Sciatic nerve (tissue), 2 donors: ENCODE measurements at regions not wholly inside any gene's neighbourhood (a gene's known extent, or its start where the extent isn't known, plus 50 kb on each side); places are given as distances from the start of the nearest gene placed in this dataset.
"Not testable (repeated sequence)": the region's sequence is repeated elsewhere in the genome, so short reads cannot be mapped to it uniquely, and the experiment has no call there.

Source experiments
- ATAC-seq: fragments of 200-7000 bp; cut with Tn5 transposase; one replicate; pipeline ENCODE4 v1.9.1; 2020; ENCODE audit warnings: mild to moderate bottlenecking, moderate library complexity
- DNase-seq: peaks from one replicate; pipeline ENCODE4 v3.0.0-alpha.2; 2020; ENCODE audit warnings: low spot score
- intact Hi-C: fragments of 100-400 bp; cut with DNase I; formaldehyde crosslinking; loops from one replicate; pipeline ENCODE4 v1.14.2; 2022
- donor health status: DM: no; HTN: no; CAD: no.
- donor health status: DM: no; HTN: no; CAD: no.

- intact Hi-C loops: no loop called here
- ATAC-seq (no peak), DNase-seq (no peak)
These were observed 828.6 kb upstream of the CITED2 start for GRCh38 chr6:140202964-140203515.

GRCh38 chr6:140201787-140202458 is 827.5 kb upstream of the CITED2 start:
- intact Hi-C loops: no loop called here
- DNase-seq: no peak

DNA sequence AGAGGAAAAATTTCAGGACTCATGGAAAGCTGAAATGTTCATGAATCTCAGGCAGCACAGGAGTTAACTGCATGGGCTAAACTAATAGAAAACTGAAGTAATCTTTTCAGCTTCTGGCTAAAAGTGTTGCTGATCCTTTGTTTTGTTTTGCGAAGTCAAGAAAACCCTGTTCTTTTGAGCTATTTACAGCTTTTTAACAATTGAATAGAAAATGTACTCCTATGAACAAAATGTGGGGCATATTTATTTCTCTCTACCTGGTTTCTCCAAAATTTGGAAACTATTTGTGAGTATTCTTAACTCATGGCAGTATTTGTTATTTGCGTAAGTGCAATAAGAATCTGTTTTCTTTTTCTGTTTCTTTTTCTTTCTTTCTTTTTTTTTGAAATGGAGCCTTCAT is 818.8 kb upstream of the CITED2 start:
- intact Hi-C loops: no loop called here
- DNase-seq (no peak), ATAC-seq (no peak)

More at GRCh38 chr6:140201787-140202458, 827.5 kb upstream of the CITED2 start:
- ATAC-seq: no peak

GRCh38 chr6:140192018-140192417 is 817.6 kb upstream of the CITED2 start:
- intact Hi-C loops: no loop called here
- ATAC-seq (no peak), DNase-seq (no peak)

DNA sequence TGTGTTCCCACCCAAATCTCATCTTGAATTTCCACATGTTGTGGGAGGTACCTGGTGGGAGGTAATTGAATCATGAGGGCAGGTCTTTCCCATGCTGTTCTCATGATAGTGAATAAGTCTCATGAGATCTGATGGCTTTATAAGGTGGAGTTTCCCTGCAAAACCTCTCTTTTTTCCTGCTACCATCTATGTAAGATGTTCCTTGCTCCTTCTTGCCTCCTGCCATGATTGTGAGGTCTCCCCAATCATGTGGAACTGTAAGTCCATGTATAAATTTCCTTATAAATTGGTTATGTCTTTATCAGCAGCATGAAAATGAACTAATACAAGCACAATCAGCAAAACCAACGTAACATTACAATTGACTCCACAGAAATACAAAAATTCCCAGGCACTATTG is 814.8 kb upstream of the CITED2 start:
- intact Hi-C loops, ATAC-seq: not testable (repeated sequence)

DNA sequence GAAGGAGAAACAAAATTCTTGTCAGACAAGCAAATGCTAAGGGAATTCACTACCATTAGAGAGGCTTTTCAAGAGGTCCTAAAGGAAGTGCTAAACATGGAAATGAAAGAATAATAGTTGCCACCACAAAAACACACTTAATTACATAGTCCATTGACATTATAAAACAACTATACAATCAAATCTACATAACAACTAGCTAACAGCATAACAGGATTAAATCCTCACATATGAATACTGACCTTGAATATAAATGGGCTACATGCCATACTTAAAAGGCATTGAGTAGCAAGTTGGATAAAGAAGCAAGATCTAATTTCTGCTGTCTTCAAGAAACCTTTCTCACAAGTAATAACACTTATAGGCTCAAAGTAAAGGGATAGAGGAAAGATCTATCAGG is 811.5 kb upstream of the CITED2 start:
- no peak for ATAC-seq
- no peak for DNase-seq
- intact Hi-C loops: no loop called here

More for the DNA sequence above, 814.8 kb upstream of the CITED2 start:
- not testable (repeated sequence) for DNase-seq

GRCh38 chr6:140183881-140184280 is 809.4 kb upstream of the CITED2 start:
- ATAC-seq (peak; percentile 13), DNase-seq (no peak)
- intact Hi-C loops: no loop called here

DNA sequence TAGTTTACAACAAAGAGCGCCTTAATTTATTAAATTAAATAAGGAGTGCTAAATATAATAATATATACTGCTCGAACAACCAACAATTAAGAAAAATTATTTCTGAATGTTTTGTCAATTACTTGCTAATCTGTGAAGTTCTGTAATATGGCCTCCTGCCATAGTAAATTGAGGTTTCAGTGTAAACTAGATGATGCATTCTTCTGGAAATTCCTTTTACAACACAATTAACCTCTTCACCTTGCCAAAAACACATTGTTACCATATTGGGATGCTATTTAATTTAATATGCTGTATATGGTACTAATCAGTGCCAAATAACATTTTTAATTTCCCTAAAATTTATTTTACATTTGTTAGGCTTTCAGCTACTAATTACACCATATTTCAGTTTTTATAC is 808.4 kb upstream of the CITED2 start:
- ATAC-seq (no peak), DNase-seq (no peak)
- intact Hi-C loops: no loop called here

DNA sequence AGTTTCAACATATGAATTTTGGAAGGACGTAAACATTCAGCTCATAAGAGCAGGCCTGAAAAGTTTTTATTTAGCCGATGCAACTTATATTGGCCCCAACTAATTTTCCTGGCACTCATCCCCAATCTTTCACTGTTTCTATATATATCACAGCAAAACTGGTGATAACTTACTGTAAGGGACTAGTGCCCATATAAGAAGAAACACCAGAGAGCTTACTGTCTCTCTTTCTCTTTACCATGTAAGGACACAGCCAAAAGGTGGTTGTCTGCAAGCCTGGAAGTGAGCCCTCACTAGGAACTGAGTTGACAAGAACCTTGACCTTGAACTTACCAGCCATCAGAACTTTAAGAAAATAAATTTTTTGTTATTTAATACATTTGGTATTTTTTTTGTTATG is 807.4 kb upstream of the CITED2 start:
- intact Hi-C loops: no loop called here
- DNase-seq (no peak), ATAC-seq (no peak)

DNA sequence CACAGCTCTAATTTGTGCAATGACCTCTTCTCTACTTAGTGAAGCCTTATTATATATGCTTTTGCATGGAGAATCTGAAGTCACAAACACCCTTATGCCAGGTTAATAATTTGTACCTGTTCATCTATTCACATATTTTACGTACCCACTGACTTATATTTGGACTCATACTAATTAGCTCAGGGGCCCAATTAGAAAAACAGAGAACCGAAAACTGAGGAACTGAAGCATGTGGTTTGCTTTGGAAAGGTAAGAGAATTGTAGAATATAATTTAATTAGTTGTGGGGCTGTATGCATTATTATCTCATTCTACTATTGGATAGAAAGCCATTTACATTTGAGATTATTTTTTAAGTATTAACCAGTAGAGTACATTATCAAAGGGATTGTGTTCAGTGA is 805.9 kb upstream of the CITED2 start:
- ATAC-seq (no peak), DNase-seq (no peak)
- intact Hi-C loops: no loop called here

- DNase-seq (no peak), ATAC-seq (peak; percentile 65)
- intact Hi-C loops: no loop called here
These were observed 804.5 kb upstream of the CITED2 start for GRCh38 chr6:140178935-140179334.

DNA sequence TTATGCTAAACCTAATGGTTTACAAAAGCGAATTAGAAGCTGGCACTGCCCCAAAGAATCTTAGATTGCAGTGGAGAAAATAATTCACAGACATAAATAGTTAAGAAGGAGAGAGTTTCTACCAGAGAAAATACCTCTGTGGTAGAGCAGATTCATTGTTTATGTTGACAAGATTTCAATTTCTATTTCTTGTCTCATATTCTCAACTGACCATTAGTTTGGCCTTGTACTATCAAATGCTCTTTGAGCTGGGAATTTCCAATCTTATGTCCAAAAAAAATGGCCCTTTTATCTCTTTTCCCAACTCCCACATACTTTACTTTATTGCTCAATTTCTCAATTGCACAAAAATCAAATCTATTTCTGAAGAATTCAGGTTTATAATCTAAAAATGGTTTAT is 804.1 kb upstream of the CITED2 start:
- ATAC-seq (peak; percentile 78), DNase-seq (no peak)
- intact Hi-C loops: no loop called here

GRCh38 chr6:140176306-140176705 is 801.9 kb upstream of the CITED2 start:
- DNase-seq (no peak), ATAC-seq (no peak)
- intact Hi-C loops: no loop called here

GRCh38 chr6:140175486-140175885 is 801.0 kb upstream of the CITED2 start:
- intact Hi-C loops: no loop called here
- ATAC-seq (no peak), DNase-seq (no peak)

GRCh38 chr6:140174524-140174923 is 800.1 kb upstream of the CITED2 start:
- DNase-seq (no peak), ATAC-seq (no peak)
- intact Hi-C loops: no loop called here

- no peak for DNase-seq
- ATAC-seq: no peak
- intact Hi-C loops: no loop called here
These were observed 793.9 kb upstream of the CITED2 start for GRCh38 chr6:140168365-140168764.

- intact Hi-C loops: no loop called here
These were observed 786.5 kb upstream of the CITED2 start for GRCh38 chr6:140160909-140161308.

DNA sequence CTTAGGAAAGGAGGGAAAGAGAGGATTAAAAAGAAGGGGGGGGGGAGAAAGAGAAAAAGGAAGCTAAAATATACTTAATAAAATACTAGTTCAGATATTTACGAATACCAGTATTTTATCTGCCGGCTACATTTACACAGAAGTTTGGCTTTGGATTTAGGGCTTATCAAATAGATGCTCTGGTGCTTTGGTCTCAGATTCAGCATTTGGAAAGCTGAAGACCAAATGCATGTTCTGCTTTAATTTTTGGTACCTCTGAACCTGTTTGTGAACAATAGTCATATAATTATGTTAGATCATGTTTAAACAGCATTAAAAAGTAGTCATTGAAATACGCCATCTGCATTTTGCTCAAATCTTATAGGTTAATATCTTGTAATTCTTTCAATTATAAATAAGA is 786.0 kb upstream of the CITED2 start:
- no peak for DNase-seq
- no peak for ATAC-seq

More at GRCh38 chr6:140160909-140161308, 786.5 kb upstream of the CITED2 start:
- DNase-seq (no peak), ATAC-seq (no peak)

GRCh38 chr6:140156131-140156530 is 781.7 kb upstream of the CITED2 start:
- no peak for DNase-seq
- intact Hi-C loops: no loop called here
- no peak for ATAC-seq

More for the DNA sequence above, 786.0 kb upstream of the CITED2 start:
- intact Hi-C loops: no loop called here

- ATAC-seq: no peak
These were observed 781.1 kb upstream of the CITED2 start for GRCh38 chr6:140155451-140156126.

More at GRCh38 chr6:140155451-140156126, 781.1 kb upstream of the CITED2 start:
- DNase-seq: no peak
- intact Hi-C loops: no loop called here
